GM21619 (cell line): ENCODE measurements at regions not wholly inside any gene's neighbourhood (a gene's known extent, or its start where the extent isn't known, plus 50 kb on each side); places are given as distances from the start of the nearest gene placed in this dataset.

Experiments
- ATAC-seq: cut with Tn5 transposase; IDR thresholded peaks from one replicate; pipeline ENCODE4 v1.9.1; 2021; ENCODE audit not compliant: unreplicated experiment

DNA sequence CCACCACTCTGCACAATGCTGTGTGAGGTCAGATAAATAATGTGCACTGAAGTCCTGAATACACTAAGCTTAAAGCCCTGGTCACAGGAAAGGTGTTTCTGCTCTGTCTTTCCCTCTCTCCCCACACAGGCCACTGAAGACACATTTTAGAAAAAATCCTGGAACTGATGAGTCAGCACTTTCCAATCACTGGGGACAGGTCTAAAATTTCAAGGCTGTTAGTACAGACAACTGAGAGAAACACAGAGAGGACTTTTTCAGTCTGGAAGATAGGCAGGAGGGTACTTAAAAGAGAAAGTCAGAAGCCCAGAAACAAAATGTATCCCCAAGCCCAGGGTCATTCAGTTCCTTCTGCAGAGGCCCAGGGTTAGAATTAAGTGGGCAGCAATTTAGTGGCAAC lies 333.9 kb upstream of the CCDC196 start:
- no peak for ATAC-seq

DNA sequence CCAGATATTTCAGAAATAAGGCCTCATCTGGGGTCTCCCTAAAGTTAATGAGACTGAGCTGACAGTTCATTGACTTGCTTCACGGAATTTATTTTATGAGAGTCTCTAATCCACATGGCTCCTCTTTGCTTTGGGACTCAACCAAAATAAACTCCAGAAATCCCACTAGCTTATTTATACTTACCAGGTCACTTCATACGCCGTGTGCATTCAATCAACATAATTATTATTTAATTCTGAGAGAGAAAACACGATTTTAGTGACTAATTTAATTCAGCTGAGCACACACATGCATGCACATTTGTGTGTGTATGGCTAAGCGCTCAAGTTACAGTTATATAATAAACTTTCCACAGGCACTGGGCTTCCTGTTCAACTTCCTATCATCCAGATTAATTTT lies 333.4 kb upstream of the CCDC196 start:
- no peak for ATAC-seq

DNA sequence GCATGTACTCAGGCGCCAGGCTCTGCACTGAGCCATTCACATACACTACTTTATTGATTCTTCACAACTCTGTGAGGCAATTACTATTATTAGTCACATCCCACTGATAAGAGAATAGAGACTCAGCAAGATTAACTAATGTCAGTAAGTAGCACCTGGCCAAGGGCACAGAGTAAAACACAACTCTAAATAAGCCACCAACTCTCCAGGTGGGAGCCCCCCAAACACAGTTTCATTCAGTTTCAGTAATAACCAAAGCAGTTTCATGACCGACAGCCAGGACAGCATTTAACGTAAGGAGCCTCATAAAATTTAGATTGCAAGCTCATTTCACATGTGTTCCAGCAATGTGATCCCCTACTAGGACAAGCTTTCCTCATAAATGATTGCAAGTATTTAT lies 323.1 kb upstream of the CCDC196 start:
- no peak for ATAC-seq

DNA sequence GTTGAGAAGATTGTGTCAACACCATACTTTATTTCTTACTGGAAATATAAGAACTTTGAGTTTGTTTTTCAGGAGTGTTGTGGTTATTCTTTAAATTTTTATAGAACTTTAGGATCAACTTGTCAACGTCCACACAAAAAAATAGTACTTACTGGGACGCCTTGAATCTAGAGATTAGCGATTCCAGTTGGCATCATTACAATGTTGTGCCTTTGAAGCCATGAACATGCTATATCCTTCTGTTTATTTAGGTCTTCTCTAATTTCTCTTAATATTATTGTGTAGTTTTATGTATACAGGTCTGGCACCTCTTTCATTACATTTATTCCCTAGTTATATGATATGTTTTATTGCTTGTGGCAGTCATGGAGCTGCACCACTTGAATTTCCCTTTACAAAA lies 320.8 kb upstream of the CCDC196 start:
- ATAC-seq, result no peak

DNA sequence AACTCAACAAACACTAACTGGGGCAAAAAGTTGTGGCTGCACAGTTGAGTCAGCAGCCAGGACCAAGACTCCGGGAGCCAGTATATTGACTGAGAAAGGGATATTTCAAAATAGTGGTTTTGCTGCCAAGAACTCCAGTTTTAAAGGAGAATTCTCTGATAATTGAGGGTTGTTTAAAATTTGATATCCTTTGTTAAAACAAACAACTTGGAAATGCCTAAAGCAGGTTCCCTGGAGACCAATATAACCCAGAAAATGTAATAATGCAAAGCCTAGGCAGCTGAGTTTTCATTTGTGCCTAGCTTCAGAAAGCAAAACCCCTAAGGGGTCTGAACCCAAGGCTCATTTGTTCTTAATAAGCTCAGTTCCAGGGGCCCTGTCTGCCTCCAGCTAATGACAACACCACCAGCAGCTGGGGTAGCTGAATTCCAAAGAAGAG lies 311.7 kb upstream of the CCDC196 start:
- no peak for ATAC-seq

DNA sequence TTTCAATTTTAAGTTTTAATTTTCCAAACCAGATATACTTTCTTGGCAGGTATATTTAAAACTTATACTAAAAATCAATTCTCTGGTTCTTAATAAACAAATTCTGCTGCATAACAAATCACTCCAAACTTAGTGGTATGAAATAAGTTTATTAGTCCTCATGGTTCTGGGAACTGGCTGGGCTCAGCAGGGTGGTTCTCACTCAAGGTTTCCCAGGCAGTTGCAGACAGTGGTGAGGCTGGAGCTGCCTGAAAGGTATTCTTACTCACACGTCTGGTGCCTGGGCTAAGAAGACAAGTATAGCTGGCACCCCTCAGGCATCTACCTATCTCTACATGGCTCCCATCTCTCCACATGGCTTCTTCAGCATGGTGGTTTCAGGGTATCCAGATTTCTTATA lies 308.2 kb upstream of the CCDC196 start:
- ATAC-seq, result no peak

- ATAC-seq, result no peak
Measured at GRCh38 chr14:66196670-66197069, 289.5 kb upstream of the CCDC196 start.

DNA sequence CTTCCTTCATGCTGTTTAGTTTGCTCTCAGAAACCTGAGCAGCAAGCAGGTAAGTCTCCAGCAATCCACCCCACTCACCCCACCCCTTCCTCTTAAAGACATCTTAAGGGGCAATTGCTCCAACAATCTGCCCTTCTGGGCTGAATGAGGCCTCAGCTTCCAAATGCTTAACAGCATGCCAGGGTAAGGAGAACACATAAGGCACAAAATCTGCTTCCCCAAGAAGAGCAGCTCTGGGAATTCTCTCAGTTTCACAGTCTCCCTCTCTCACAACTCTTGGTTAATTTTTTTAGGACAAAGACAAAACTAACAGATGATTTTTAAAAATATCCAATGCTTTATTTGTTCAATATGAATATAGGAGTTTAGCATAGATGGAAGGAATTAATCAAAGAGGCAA lies 288.9 kb upstream of the CCDC196 start:
- ATAC-seq, result no peak

- no peak for ATAC-seq
Measured at GRCh38 chr14:66206554-66206953, 279.6 kb upstream of the CCDC196 start.

- ATAC-seq, result no peak
Measured at GRCh38 chr14:66216763-66217162, 269.4 kb upstream of the CCDC196 start.

DNA sequence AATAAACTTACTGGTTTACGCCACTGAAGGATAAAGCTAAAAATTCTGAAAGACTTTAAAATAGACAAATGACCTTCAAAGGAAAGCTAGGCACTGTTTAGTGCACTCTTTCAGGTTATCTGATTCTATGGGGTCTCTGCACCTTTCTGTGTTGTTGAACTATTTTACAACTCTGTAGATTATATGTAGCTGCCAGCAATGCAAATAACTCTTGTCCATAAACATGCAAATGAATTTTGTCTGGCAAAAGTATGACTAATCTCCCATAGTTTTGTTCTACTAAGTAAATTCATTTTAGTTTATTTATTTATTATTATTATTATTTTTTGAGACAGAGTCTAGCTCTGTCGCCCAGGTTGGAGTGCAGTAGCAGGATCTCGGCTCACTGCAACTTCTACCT lies 266.3 kb upstream of the CCDC196 start:
- no peak for ATAC-seq

DNA sequence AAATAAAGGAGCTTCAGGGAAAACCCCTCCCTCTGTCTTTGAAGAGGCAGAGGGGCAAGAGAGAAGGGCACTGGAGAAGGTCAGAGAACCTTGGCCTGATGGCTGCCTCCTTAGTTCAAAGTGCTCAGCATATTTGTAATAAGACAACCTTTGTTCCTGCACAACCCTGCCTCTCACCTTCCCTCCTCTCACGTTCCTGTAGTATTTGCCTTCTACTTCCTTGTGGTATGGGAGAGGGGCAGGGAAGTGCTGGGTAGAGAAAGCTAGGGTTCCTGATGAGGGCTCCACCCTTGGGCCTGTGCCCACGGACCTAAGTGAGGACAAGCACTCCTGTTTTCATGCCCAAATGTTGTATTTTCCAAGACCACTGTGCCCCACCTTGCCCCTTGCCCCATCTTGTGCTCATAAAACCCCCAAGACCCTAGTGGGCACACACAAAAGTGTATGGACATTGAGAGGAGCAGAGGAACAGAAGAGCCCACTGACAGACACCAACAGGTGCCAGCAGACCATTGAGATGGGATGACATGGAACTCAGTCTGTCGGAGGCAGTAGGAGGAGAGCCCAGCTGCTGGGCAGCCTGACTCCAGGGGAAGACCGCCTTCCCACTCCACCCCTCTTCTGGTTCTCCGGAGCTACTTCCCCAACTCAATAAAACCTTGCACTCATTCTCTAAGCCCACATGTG lies 261.5 kb upstream of the CCDC196 start:
- no peak for ATAC-seq

DNA sequence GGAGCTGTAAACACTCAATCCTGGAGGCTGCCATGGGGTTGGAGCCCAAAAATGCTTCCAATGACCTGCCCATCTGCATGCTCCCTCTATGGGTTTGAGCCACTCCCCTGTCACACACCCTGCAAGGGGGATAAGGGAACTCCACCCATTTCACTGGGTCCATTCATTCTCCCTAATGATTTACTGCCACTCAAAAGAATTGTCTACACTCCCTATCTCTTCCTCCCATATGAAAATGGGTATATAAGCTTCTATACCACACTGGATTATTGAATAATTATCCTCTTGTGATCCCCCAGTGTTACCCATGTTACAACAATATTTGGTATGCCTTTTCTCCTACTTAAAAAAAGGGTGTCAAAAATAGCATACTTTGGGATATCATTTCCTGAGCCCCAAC lies 260.8 kb upstream of the CCDC196 start:
- ATAC-seq, result no peak

DNA sequence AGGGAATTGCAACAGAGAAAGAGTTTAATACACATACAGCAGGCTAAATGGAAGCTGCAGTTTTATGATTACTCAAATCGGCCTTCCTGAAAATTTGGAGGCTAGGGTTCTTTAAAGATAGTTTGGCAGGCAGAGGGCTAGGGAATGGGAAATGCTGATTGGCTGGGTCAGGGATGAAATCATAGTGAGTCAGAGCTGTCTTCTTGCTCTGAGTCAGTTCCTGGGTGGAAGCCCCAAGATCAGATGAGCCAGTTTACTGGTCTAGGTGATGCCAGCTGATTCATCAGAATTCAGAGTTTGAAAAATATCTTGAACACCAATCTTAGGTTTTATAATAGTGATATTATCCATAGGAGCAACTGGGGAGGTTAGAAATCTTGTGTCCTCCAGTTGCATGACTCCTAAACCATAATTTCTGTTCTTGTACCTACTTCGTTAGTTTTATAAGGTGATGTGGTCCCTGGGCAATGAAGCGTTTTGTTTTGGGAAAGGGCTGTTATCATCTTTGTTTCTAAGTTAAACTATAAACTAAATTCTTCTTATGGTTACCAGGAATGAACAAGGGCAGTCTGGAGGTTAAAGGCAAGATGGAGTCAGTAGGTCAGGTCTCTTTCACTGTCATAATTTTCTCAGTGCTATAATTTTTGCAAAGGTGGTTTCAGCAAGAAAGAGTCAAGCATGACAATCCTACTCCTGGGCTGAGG lies 257.8 kb upstream of the CCDC196 start:
- no peak for ATAC-seq

DNA sequence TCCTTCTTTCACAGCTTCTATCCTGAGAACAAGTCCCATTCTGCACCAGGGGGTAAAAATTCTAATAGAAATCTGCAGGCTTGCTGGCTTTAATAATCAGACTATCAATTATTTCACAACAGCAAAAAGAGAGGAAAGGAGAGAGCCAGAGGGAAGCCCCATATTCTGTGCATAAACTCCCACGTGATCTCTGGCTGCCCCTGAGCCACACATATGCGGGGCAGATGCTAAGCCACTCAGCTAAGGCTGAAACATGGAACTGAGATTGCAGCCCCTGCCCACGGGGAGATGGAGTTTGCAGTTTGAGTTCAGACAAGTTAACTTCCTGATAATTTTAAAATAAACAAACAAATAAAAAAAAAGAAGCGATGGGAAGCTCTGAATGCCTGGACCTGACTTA lies 254.4 kb upstream of the CCDC196 start:
- ATAC-seq, result no peak

DNA sequence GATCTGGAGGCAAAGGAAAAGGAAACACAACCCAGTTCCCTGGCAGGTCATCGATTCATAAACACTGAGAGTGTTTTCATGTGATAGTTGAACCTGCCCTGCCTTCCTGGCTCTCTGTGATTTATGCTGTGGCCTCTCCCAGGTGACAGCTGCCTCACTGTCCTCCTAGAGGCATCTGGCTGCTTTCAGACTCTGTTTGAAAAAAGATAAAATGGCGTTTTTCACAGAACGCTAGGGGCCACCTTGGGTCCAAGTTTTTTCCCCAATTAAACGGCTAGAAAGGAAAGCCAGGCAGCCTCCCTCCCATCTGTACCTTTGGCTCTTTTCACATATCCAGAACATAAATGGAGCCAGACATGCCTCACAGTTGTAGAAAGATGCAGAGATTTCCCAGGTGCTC lies 252.6 kb upstream of the CCDC196 start:
- no peak for ATAC-seq

DNA sequence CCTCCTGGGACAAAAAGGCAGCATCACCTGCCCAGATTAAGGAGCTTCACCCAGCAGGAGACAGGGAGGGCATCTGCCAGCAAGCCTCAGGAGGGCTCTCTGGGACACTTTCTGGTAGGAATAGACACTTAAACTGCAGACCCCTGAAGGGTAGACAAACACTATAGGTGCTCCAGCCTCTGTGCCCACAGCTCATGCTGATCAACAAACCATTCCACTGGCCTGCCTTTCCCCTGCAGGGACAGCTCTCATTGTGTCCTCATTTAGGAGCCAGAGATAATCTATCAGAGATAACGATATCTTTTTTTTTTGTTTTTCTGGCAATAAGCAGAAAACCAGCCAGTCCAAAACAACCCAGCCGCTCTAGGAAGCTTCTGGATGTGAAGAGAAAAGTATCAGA lies 251.8 kb upstream of the CCDC196 start:
- no peak for ATAC-seq

DNA sequence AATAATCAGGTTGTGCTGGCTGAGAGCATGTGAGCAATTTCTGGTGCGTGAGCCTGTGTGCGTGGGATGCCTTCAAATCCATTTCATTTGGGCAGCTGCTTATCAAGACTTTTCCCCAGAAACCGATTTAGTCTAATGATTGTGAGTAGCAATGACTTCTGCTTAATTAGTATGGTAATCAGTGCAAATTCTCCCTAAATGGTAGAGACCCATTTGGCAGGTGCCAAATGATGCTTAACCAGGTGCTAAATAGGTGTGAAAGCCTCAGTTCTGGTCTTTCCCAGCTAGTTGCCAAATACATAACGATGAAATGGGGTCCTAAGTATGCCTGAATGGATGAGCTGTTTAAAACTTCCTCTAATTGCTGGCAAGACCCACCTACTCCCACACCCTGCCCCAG lies 248.4 kb upstream of the CCDC196 start:
- ATAC-seq, result no peak

DNA sequence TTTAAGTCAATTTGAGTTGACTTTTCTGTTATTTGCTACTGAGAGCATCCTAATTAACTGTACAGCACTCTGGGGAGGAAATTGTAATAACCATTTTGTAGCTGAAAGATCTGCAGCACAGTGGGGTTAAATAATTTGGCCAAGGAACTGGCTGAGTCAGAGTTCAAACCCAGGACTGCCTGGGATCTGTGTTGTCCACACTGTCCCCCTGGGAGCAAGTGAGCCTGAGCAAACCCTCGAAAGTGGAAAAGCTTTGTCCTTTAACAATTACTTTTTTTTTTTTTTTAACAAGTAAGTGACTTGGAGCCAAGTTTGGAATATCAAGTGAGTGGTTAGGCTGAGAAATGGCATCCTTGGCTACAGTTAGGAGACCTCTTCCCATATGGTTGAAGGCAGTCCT lies 247.2 kb upstream of the CCDC196 start:
- no peak for ATAC-seq

- ATAC-seq, result no peak
Measured at GRCh38 chr14:66239589-66239988, 246.6 kb upstream of the CCDC196 start.

GRCh38 chr14:66240105-66240504 lies 246.1 kb upstream of the CCDC196 start:
- no peak for ATAC-seq

DNA sequence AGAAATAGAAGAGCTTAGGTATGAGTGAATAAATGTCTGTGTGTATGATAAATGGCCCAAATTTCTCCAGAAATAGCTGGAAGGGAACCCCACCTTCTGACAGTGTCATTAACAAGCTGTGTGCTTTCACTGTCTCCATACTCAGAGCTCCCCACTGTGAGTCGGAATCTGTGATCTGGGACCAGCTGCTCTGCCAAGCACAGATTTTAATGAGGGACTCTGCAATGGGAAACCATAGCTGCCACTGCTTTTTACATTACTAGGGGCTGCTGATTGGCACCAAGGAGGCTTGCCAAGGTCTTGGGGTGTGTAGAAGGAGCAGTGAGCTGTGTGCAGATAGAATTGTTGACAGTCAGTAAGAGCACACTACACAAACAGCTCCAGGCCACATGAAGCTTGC lies 244.2 kb upstream of the CCDC196 start:
- no peak for ATAC-seq

- no peak for ATAC-seq
Measured at GRCh38 chr14:66244834-66245233, 241.3 kb upstream of the CCDC196 start.
